NCI-H524 (cell line): ENCODE measurements at regions not wholly inside any gene's neighbourhood (a gene's known extent, or its start where the extent isn't known, plus 50 kb on each side); places are given as distances from the start of the nearest gene placed in this dataset.
"Not testable (repeated sequence)": the region's sequence is repeated elsewhere in the genome, so short reads cannot be mapped to it uniquely, and the experiment has no call there.

Experiments
- DNase-seq, 2 experiments: peaks; one replicate each; lab custom pipeline; 2025; lab: John Stamatoyannopoulos, UW

DNA sequence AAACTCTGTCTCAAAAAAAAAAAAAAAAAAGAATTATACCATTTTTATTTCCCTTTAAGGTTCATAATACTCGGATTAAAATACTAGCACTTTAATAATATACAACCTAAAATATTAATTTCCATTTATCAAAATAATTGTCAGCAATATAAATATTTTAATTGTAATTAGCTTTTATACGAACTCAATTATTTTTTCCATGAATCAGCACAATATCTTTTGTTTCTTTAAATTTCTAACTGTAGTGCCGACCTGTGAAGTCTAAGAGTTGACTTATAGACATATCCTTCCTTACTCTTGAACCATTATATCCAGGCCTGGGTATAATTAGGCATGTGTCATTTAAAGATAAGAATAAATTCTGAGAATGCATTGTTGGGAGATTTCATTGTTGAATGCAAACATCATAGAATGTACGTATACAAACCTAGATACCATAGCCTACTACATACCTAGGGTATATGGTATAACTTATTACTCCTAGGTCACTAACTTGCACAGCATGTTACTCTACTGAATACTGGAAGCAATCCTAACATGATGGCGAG is 996.7 kb upstream of the TMPRSS15 start:
- no peak for DNase-seq

DNA sequence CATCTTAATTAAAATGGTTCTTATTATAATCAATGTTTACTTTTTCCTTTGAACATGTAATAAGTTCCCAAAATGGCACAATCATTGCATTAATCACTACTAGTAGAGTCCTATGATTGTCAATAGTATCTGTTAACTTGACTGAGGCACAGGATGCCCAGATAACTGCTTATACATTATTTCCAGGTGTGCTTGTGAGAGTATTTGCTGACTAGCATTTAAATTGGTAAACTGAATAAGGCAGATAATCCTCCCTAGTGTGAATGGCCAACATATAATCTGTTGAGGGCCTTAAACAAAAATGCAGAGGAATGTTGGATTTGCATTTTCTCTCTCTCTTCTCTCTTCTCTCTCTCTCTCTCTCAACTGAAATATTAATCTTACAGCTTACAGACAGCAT is 999.3 kb upstream of the TMPRSS15 start:
- no peak for DNase-seq

GRCh38 chr21:19405326-19405725 is 1001.7 kb upstream of the TMPRSS15 start:
- no peak for DNase-seq

DNA sequence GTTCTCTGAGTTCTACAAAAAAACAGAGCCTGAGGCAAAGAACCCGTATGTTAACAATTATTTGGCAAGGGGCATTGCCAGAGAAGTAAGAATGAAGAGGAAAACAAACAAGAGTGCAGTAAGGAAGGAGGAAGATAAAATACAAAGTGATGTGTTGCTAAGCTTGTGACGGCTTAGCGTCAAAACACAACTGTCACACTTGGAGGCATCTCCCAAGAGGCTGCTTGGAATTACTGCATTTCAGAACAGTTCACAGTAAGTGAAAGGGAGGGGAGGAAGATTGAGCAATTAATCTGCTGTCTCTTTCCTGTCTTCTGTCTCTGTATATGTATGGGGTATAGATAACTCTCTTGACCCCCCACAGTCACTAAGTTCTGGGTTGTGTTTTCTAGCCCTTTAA is 1017.0 kb upstream of the TMPRSS15 start:
- peak in 1 of 2 experiments; percentile 3 for DNase-seq

DNA sequence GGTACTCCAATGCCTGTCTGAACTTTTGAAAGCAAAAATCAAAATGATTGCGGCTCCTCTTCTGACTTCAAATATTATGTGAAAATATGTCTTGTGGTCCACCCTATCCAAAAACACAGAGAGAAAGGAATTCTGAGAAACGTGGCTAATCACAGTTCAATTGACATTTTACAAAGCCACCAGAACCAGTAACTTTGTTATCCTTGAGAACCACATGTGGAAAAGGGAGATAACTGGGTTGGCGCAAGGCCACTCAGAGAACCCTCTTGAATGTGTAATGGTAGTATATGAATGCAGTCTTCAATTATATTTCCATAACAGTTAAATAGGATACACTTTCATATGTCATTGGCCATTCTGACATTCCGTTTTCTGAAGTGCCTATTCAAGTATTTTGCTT is 1030.0 kb upstream of the TMPRSS15 start:
- no peak for DNase-seq

- no peak for DNase-seq
Observed at GRCh38 chr21:19440792-19441655, 1037.4 kb upstream of the TMPRSS15 start.

GRCh38 chr21:19458295-19458694 is 1054.7 kb upstream of the TMPRSS15 start:
- no peak for DNase-seq

DNA sequence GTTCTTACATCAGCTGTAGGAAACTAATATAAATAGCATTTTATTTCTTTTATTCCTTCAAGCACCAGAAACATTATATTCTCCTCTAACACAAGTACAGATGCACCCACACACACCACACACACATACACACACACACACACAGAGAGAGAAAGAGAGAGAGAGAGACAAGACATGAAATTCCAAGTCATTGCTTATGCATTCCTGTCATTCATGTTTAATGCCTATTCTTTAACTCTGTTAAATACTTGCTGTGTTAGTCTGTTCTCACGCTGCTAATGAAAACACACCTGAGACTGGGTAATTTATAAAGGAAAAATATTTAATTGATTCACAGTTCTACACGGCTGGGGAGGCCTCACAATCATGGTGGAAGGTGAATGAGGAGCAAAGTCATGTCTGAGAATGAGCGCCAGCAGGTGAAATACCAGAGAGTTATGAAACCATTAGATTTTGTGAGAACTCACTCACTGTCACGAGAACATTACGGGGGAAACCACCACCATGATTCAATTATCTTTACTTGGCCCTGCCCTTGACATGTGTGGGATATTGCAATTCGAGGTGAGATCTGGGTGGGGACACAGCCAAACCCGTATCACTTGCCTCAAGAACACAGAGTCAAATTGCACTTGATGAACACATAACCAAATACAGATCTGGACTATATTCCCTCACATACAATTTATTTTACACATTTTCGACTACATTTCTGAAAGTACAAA is 1058.1 kb upstream of the TMPRSS15 start:
- no peak for DNase-seq

GRCh38 chr21:19463966-19464365 is 1060.4 kb upstream of the TMPRSS15 start:
- DNase-seq = no peak

DNA sequence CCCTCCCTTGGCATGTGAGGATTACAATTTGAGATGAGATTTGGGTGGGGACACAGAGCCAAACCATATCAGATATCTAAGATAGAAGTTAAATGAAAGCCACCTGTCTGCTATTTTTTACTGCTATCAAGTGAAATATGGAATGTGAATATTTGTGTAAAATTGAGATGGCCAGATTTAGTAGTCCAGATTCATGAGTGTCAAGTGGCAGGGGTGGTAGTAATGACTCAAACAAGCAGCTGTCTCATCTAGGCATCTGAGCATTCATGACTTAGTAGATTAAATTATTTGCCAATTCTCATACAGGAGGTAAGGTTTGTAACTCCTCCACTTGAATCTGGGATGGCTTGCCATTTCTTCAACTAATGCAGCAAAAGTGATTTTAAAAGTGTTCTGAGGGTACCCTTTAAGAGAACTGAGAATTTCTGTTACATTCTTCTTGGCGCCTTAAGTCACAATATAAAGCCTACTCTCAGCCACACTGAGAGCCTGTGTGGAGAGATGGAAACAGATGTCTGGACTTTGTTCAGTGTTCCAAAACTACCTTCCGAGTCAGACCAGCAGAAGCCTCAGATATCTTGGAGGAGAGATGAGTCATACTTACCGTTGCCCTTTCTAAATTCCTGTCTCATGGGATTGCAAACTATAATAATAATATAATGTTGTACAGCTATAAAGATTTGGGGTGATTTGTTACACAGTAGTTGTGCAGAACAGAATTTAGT is 1065.6 kb upstream of the TMPRSS15 start:
- no peak for DNase-seq

- no peak for DNase-seq
Observed at GRCh38 chr21:19475525-19475924, 1071.9 kb upstream of the TMPRSS15 start.

GRCh38 chr21:19489930-19490329 is 1086.3 kb upstream of the TMPRSS15 start:
- DNase-seq = no peak

GRCh38 chr21:19490481-19490880 is 1086.9 kb upstream of the TMPRSS15 start:
- DNase-seq = no peak

GRCh38 chr21:19493437-19494241 is 1090.1 kb upstream of the TMPRSS15 start:
- not testable (repeated sequence) for DNase-seq

DNA sequence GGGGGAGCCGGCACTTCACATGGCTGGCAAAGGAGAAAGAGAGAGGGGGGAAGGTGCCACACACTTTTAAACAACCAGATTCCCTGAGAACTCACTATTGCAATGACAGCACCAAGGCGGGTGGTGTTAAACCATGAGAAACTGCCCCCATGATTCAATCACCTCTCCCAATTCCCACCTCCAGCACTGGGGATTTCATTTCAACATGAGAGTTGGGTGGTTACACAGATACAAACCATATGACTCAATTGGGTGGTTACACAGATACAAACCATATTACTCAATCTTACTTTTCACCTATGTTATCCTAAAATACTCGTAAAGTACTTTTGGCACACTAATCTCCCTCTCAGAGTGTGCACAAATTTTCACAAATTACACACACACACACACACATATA is 1097.5 kb upstream of the TMPRSS15 start:
- no peak for DNase-seq

DNA sequence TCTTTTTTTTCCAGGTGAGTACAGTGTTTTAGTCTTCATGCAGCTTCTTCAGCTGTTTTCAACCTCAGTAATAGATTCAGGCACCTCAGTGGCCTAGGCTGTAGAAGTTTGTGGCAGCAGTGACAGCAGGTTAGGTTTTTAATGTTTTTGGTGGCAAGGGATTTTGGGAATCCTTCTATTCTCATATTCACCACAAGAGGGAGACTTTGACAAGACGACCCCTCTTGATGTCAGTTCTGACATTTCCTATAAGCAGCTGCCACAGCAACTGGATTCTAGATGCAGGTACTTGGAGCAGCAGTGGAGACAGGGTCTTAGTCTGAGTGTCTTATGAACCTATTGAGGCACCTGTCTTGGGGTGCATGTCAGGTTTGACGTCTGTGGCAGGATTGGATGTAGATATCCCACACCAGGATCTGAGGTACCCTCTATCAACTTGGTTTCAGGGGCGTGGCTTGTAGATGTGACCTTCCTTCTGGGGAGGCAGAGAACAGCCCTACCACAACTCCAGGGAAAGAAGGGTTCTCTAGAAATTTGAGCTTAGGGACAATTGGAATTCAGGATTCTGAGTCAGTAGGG is 1104.2 kb upstream of the TMPRSS15 start:
- peak in 1 of 2 experiments; percentile 68 for DNase-seq

DNA sequence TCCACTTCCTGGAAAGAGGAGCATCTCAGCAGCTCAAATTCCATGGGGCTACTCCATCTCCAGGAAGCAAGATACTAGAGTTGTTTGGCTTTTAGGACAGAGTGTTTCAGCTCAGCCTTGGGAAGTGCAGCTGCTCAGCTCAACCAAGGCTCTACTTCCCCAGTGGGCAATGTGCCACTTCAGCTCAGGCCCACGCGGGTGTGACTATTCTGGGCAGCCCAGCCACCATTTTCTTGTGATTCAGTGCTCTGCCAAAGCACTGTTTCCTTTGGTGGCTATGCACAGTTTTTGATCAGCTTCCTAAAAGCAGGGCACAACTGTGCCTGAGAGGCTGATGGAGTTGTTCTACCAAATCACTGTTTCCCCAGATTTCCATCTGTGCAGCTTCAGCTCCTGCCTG is 1104.9 kb upstream of the TMPRSS15 start:
- no peak for DNase-seq

- no peak for DNase-seq
Observed at GRCh38 chr21:19508844-19509243, 1105.3 kb upstream of the TMPRSS15 start.

GRCh38 chr21:19510057-19510456 is 1106.5 kb upstream of the TMPRSS15 start:
- DNase-seq = no peak

- DNase-seq = no peak
Observed at GRCh38 chr21:19510653-19511052, 1107.1 kb upstream of the TMPRSS15 start.

- peak in 1 of 2 experiments; percentile 23 for DNase-seq
Observed at GRCh38 chr21:19522381-19522780, 1118.8 kb upstream of the TMPRSS15 start.
